HG02973 (cell line): ENCODE measurements at regions not wholly inside any gene's neighbourhood (a gene's known extent, or its start where the extent isn't known, plus 50 kb on each side); places are given as distances from the start of the nearest gene placed in this dataset.
"Not testable (repeated sequence)": the region's sequence is repeated elsewhere in the genome, so short reads cannot be mapped to it uniquely, and the experiment has no call there.

Source experiments
- ATAC-seq: cut with Tn5 transposase; IDR thresholded peaks from one replicate; pipeline ENCODE4 v1.9.1; 2021; ENCODE audit warnings: moderate library complexity; ENCODE audit not compliant: unreplicated experiment

DNA sequence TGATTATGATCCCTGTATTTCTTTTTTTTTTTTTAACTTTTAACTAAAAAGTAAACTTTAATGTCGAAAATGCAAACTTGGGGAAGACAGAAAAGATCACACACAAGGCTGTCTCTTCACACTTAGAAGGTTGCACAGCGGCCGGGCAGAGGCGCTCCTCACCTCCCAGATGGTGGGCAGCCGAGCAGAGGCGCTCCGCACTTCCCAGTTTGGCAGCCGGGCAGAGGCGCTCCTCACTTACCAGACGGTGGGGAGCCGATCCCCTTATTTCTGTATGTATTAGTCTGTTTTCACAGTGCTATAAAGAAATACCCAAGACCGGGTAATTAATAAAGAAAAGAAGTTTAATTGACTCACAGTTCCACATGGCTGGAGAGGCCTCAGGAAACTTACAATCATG is 805.6 kb upstream of the SPRY2 start:
- not testable (repeated sequence) for ATAC-seq

DNA sequence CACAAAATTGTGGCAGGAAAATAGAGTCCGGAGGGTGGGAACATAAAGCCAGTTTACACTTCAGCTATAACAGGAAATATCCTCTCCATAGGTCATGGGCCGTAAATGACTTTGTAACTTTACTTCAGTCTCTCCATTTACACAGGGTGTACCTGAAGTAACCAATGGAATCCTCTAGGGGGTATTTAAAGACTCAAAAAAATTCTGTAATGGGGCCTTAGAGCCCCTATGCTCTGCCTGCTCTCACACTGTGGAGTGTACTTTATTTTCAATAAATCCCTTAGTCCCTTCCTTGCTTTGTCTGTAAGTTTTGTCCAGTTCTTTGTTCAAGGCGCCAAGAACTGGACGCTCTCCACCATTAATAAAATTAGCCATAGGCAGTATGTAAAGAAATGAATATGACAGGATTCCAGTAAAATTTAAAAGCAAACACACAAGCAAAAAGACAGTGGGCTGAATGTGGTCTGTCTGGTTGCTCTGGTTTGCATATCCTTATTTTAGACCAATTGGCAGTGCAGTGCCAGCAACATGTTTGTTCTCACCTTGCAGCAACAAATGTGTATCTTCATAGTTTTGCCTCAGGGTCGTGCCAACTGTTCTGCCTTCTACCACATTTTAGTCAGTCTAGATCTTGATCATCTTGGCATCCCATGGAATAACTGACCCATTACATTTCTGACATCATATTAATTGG is 801.5 kb upstream of the SPRY2 start:
- no peak for ATAC-seq

DNA sequence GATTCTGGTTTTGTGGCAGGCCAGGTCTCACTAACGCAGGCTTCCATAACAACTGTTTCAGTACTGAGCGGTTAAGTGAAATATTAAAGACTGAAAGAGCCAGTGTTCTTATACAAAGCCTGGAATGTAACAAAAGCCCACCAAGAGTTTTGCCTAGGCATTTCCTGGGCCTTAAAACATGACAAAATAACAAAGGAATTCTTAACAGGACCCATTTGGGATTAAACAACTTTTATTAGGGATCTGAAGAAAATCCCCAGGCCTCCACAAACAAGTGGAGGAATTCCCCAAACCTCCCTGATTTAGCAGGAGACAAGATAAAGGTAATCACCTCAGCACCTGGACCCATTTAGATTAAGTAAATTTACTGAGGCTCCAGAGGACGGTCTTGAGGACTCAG is 799.7 kb upstream of the SPRY2 start:
- ATAC-seq: no peak

DNA sequence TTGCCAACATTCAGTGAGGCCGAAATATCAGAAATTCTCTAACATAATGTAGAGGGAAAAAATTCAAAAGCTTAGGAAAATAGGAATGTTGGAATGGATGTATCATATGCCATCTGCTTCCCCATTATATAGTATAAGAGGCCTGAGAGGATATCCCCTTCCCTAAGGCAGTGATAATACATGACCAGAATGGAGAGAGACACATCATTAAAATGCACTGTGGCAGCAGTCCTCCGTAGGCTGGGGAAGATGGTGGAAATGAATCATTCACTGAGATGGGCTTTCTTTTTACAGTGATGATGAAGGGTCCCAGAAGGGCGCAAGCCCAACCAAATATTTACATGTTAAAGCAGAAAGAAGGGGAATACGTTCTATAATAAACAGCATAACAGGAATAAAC is 799.1 kb upstream of the SPRY2 start:
- ATAC-seq: no peak

DNA sequence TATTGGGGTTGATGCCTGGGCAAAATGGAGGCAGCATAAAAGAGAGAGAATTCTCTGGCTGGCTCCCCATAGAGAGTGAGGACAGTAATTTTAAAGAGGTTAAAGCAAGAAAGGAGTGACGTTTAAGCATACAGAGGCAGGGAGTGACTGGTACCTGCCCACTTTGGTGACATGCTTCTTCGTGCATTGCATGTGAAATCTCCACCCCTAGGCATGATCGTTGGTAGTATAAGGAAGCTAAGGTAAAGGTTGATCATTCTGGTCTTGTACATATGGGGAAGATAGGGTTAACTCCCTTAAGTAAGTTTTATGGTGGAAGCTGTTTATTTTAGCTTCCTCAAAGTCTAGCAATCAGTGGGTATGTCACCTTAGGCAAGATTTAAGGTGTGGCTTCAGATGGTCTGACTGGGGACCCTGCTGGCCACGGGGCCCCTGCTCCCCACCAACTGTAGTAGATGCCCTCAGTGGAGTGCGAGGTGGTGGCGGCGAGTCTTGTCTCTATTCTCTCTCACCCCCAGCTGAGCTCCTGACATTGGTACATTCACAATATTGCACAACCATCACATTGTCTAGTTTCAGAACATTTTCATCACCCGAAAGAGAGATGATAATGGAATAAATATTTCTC is 797.5 kb upstream of the SPRY2 start:
- ATAC-seq: no peak

DNA sequence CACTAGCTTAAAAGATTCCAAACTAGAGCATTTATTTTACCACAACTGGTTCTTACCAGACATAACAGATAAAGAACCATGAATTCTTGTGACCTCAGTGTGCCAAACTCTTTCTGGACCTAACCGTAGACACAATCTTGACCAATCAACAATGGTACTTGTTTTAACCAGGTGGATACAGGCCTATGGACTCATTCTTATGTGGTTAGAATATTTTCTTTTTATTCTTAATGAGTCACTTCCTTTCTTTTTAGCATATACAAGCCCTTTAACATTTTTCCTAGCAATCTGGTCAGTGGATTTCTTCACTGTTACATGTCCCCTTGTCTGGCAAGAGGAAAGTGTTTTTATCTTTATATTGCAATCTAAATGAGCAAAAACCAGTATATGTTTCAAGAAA is 792.1 kb upstream of the SPRY2 start:
- ATAC-seq: no peak

DNA sequence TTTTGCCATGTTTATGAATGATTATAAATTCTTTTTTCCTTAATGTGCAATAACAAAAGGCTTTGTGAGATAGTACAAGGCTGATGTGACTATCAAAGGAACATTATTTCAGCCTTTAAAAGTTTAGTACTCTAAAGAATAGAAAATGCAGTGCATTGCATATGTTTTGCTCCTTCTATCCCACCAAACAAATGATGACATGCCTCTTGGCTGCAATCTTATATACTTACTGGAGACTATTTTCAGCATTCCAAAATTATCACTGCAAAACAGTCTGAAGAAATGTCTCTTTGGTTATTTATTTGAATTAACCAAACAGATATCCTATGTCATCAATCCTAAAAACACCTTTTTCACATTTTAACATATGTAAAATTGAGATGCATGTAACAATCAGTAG is 776.5 kb upstream of the SPRY2 start:
- no peak for ATAC-seq

DNA sequence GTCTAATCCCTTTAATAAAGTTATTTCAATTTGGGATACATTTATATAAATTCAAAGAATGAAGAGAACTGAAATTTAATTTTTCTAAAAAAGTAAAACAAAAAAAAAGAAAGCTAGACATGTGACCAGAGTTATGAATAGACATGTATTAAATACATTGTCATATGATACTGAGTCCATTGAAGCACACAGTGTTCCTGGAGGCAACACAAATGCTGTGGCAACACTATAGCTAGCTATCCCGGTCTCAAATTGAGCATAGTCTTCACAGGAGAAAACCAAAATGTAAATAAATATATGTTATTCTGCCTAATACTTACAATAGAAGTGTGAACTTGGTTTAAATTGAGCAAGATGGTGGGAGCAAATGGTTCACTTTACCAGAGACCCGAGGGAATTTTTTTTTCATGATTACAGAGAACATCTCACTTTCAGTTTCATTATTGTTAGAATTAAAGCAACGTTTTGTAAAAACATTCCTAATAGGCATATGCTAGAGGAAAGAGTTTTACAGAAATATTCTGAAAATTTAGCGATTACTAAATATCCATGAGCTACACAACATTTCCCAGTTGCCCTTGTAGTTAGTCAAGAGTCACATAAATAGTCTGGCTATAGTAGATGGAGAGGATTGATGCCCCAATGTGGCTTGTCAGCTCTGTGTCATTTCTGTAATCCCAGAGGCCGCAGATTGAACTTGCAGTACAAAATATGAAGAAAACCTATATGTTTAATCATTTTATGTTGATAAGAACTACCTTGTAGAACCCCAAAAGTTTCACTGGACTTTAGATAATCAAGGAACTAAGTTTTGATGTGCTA is 775.7 kb upstream of the SPRY2 start:
- no peak for ATAC-seq

DNA sequence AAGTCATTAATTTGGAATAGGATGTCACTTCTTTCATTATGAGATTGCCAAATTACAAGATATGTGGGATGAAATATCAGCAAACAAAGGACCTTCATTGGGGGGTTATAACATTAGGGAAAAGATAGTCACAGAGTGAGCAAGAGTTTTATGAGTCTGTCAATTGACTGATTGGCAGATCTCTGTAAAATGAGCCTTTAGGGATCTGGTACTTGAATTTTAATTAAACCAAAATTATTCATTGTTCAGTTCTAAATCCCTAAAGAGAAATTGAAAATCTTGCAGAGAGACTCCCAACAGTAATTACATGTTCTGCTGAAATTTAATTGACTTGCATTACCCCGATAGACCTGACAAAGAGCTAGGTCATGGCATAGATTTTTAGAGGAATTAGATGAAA is 768.1 kb upstream of the SPRY2 start:
- ATAC-seq: no peak

DNA sequence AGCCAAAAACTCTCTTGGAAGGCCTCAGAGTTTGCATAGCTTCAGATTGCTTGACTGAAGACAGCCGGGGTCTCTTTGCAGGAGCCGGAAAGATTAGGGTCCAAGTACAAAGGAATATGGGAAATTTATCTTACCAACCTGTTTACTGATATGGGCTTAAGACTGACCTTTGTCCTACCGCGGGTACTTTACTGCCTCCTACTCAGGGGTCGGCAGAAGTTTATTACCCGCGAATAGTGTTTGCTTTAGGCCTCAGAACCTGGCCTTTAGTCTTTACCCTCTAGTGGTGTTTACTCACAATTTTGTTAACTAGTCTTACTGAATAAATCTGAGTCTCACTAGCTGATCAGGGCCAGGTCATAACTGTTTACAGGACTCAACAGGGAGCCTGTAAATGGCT is 765.4 kb upstream of the SPRY2 start:
- no peak for ATAC-seq

DNA sequence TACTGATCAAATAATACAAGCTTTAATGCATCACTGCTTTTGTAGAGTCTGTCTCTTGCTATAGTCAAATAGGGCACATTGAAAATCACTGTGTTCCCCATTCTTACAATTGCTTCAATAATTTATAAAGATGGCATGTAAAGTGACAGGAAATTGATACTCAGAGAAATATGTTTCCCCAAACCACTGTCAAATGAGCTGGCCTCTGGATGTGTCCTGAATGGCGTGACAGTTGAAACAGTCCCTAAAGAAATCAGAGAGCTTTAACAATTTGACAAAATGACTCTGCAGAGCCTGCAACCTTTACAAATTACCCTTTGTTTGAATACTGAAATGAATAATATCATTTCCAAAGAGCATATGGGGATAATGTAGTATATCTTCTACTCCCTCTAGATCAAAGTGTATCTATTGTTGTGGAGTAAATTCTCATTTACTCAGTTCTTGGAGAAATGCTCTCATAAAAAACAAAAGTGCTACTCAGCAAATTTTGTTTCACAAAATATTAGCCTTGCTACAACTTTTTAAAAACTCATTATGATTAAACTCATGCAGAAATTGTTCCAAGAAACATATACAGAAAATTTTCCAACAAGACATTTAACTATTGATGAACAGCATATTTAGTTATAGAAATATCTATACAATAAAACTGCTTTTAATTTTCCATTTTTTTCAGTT is 763.2 kb upstream of the SPRY2 start:
- ATAC-seq: no peak

DNA sequence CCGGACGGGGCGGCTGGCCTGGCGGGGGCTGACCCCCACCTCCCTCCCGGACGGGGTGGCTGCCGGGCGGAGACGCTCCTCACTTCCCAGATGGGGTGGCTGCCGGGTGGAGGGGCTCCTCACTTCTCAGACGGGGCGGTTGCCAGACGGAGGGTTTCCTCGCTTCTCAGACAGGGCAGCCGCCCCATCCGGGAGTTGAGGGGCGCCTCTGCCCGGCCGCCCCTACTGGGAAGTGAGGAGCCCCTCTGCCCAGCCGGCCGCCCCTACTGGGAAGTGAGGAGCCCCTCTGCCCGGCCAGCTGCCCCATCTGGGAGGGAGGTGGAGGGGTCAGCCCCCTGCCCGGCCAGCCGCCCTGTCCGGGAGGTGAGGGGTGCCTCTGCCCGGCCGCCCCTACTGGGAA is 761.1 kb upstream of the SPRY2 start:
- ATAC-seq: not testable (repeated sequence)

DNA sequence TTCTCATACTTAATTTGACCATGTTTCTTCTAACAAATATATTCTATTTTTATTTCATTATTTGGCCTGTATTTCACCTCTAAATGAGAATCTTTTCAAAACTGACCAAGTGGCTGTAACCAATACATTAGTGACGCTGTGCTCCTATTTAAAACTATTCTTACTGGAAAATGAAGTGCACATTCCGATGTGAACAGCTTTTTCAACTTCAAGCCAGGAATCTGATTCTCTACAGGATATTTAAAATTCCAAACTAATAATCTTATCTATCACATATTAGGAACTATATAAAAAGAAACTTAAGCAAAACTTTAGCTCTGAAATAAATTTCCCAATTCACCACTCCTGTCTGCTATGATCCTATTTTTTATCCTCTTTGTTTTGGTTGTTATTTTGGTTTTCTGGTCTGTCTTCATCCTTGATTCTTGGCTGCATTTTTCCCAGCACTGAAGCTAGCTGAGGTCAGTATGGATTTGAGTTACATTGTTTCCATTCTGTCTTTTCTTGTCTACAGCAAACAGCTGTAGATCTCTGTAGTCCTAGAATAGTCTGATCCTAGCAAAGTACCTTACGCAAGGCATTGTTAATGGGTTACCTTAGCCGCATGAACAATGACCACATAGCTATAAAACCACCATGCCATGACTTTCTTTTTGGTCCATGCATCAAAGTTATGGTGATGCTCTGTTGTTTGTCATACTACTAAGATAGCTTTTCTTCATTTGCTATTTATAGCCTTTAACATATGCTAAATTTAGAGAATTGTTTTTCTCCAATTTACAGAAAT is 748.6 kb upstream of the SPRY2 start:
- ATAC-seq: no peak

DNA sequence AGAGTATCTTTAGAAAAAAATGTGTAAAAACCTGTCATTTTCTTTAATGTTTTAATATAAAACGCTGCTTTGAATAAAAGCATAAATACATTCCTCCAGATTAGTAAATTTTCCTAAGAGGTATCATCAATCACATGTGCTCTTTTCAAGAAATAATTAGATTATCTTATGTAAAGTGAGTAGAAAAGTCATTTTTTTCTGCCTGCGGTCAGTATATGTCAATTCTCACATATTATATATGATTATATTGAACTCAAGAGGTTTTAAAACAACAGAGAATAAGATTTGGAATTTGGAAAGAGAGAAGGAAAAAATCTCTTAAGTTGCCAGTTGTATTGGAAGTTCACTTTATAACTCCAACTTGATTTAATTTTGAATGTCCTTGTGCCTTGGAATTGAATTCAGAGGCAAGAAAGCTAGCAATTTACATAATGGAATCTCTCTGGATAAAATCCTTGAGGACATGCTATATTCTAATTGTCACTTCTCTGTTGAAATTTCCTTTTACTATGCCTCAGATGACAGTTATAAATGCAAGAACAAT is 740.1 kb upstream of the SPRY2 start:
- no peak for ATAC-seq

DNA sequence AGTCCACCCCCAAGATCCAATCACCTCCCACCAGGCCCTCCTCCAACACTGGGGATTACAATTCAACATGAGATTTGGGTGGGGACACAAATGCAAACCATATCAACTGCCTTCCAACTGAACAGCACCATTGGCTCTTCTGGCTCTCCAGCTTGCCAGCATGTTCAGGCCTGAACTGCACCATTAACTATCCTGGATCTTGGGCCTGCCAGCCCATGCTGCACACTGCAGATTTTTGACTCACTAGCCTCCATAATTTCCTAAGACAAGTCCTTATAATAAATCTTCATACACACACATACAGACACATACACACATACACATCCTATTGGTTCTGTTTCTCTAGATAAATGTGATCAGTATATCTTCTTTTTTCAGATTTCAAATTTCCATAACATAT is 737.1 kb upstream of the SPRY2 start:
- no peak for ATAC-seq

DNA sequence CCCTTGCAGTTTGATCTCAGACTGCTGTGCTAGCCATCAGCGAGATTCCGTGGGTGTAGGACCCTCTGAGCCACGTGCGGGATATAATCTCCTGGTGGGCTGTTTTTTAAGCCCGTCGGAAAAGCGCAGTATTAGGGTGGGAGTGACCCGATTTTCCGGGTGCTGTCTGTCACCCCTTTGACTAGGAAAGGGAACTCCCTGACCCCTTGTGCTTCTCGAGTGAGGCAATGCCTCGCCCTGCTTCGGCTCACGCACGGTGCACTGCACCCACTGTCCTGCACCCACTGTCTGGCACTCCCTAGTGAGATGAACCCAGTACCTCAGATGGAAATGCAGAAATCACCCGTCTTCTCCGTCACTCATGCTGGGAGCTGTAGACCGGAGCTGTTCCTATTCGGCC is 728.9 kb upstream of the SPRY2 start:
- not testable (repeated sequence) for ATAC-seq

DNA sequence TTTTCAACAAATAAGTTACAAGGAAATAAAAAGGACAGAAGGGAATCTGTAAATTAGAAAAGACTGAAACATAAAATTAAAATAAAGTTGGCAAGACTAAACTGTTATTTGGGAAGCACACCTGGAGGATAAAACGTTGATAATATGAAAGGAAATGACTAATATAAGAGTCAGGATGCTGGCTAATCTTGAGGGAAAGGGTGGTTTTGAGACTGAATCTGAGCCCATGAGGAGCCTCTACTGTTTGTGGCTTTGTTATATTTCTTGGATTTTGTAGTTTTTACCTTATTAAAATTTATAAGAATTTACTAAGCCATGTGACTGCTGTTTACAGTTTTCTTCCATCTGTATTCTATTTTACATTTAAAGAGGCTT is 718.0 kb upstream of the SPRY2 start:
- no peak for ATAC-seq

DNA sequence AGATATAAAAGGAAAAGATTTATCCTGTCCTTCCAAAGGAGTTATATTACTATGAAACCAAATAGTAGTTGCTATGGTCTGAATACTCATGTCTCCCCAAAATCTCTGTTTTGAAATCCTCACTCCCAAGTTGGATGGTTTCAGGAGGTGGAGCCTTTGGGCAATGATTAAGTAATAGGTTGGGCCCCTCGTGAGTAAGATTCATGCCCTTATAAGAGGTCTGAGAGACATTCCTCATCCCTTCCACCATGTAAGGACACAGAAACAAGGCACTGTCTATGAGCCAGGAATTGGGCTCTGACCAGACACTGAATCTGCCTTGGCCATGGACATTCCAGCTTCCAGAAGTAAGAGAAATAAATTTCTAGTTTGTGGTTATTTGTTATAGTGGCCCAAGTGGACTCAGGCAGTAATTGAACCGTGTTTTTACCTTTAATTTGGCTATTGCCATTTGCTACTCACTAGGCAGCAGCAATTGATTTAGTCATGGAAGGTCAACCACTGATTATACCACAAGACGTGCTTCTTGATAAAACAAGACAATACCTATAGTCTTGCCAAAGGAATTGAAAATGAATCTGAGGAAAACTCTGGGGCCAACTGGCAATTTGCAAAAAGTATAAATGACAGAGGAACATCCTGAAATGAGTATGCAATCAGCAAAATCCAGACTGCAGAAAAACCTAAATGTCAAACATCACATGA is 717.4 kb upstream of the SPRY2 start:
- ATAC-seq: no peak

DNA sequence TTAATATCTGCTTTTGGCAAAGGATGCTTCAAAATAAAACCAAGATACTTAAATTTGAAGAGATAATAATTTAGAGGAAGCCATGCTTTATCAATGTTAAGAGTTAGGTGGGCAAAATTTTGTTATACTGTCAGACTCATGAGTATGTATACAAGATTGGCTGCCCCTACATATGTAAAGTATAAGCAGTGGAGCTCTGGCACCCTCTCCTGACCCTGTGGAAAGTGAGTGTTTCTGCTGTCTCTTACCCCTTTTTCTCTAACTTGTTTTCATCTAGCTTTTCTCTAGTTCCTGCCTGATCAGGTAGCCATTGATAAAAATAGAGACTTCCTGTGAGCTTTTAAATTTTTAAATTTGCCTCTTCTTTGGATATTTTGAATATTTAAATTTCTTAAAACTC is 710.9 kb upstream of the SPRY2 start:
- ATAC-seq: no peak

DNA sequence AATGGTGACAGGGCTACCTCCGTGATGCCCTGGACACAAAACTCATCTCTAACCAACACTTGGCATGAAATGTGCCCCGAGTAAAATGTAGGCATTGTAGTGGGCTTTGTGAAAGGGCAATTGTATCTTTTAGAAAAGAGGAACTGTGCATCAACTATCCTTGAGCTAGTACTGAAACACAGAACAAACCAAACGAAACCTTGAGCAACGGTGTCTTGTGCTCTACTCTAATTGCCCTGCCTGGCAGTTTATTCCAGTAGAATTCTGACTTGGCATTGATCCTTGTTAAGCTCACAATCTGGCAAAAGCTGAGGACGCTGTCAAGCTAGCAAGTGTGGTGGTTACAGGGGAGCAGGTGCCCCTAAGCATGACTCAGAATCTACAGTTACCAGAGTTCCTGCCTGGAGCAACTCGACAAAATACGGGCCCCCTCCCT is 707.1 kb upstream of the SPRY2 start:
- ATAC-seq: no peak
